Lower leg skin (tissue), 3 donors: ENCODE measurements at regions not wholly inside any gene's neighbourhood (a gene's known extent, or its start where the extent isn't known, plus 50 kb on each side); places are given as distances from the start of the nearest gene placed in this dataset.

ENCODE experiments used
- POLR2A ChIP-seq, 2 donors: fragments of 450-650 bp; IDR thresholded peaks; one replicate each; pipeline ENCODE4 v1.6.1; 2016 to 2017; ENCODE audit warnings: antibody characterized with exemption in 2 of 2, mild to moderate bottlenecking in 1 of 2, moderate library complexity in 1 of 2
- TF ChIP-seq, protein P1 (sequence below), 3 donors: fragments of 450-650 bp; IDR thresholded peaks; one replicate each; pipeline ENCODE4 v1.5.1; 2016; ENCODE audit warnings: antibody characterized with exemption in 3 of 3, mild to moderate bottlenecking in 3 of 3, moderate library complexity in 2 of 3

DNA sequence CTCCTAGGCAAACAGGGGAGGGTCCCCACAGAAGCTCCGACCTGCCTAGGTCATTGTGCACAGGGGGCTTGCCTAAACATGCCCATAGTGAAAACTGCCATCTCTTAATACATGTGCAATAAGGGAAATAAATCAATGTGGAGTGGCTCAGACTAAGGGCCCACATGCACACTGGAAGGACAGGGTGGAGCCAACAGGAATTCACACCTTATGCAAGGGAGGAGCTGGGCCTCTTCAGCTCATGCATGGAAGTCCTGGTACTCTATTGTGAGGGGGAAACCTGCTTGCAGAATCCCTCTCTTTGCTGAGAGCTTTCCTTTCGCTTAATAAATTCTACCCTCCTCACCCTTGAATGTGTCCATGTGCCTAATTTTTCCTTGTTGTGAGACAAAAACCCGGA lies 815.8 kb downstream of the EFNA5 start:
- TF ChIP-seq, protein P1, sequence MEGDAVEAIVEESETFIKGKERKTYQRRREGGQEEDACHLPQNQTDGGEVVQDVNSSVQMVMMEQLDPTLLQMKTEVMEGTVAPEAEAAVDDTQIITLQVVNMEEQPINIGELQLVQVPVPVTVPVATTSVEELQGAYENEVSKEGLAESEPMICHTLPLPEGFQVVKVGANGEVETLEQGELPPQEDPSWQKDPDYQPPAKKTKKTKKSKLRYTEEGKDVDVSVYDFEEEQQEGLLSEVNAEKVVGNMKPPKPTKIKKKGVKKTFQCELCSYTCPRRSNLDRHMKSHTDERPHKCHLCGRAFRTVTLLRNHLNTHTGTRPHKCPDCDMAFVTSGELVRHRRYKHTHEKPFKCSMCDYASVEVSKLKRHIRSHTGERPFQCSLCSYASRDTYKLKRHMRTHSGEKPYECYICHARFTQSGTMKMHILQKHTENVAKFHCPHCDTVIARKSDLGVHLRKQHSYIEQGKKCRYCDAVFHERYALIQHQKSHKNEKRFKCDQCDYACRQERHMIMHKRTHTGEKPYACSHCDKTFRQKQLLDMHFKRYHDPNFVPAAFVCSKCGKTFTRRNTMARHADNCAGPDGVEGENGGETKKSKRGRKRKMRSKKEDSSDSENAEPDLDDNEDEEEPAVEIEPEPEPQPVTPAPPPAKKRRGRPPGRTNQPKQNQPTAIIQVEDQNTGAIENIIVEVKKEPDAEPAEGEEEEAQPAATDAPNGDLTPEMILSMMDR (IDR thresholded peaks at IDR 0.05): no peak
- TF ChIP-seq POLR2A (IDR thresholded peaks at IDR 0.05): no peak
